ENCODE measurements at regions not wholly inside any gene's neighbourhood (a gene's known extent, or its start where the extent isn't known, plus 50 kb on each side); places are given as distances from the start of the nearest gene placed in this dataset.
"Not testable (repeated sequence)": the region's sequence is repeated elsewhere in the genome, so short reads cannot be mapped to it uniquely, and the experiment has no call there.

- no peak for DNase-seq
Measured at GRCh38 chr12:46667551-46667950, 158.2 kb downstream of the SLC38A4 start.

- DNase-seq: no peak
Measured at GRCh38 chr12:46664761-46665287, 161.0 kb downstream of the SLC38A4 start.

- DNase-seq: no peak
Measured at GRCh38 chr12:46663318-46663717, 162.5 kb downstream of the SLC38A4 start.

- DNase-seq: no peak
Measured at GRCh38 chr12:46661110-46661845, 164.5 kb downstream of the SLC38A4 start.

- no peak for DNase-seq
Measured at GRCh38 chr12:46660719-46661109, 165.1 kb downstream of the SLC38A4 start.

- DNase-seq: no peak
Measured at GRCh38 chr12:46660276-46660675, 165.5 kb downstream of the SLC38A4 start.

GRCh38 chr12:46659824-46660223 is 166.0 kb downstream of the SLC38A4 start:
- DNase-seq: no peak

DNA sequence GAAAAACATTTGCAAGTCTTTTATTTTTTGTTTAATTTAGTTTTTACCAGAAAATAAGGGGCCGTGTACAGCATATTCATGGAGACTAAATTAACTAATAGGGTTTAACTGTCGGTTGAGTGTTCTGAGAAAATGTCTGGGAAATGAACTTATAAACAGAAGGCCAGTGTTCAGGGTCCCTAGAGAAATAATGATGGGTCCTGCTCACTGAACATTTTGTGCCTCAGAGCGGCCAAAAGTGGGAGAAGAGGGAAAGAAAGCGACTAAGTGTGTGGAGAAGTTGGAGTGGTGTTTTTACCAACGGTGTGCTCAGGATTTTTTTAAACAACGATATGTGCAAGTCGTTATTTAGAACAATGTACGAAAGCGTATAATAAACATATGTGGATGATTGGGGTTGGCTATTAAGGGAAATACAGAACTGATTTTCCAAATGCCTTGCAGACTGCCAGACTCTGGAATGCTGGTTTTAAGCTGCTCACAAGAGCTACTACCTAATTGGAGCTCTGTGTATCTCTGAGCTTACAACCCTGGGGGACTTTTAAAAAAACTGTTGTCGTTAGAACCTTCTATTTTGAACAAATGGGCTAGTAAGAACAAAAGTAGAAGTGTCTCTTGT is 166.7 kb downstream of the SLC38A4 start:
- no peak for DNase-seq

DNA sequence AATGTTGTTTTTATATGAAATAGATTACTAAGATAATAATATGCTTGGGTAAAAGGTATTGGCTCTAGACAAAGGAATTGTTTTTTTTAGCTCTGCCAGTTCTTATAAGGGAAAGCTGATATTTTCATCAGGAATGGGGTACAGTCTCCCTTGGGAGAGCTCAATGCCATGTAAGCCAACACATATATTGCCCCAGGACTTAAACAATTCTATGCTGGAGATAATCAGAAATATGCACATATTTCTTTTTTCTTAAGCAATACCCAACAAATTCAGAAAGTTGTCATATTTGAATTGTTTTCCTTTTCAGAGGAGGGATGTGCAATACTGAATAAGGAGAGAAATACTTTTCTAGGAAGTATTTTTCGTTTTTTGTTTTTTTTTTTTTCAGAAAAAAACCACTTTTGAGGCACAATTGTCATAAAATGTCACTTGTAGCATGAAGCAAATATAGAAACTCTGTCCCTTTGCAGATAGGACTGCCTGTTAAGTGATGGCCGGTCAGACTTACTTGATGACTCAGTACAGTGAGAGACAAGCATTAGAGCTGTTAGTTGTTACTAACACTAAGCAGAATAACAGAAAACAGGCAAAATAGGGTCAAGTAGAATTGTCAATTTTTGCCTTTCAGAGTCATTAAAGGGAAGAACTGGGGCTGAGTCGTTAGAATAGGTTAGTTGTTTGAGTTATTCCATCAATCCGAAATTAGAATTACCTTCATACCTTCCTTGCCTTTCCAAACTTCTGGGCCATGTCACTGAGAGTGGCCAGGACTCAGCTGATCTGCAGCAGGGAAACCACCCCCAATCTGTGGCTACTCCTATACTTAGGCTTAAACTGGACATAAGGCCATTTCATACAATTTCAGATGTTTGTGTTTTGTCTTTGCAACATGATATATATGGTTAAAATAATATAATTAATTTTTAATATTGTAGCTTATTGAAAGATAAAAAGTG is 168.1 kb downstream of the SLC38A4 start:
- DNase-seq: no peak

- not testable (repeated sequence) for DNase-seq
Measured at GRCh38 chr12:46655984-46656383, 169.8 kb downstream of the SLC38A4 start.

GRCh38 chr12:46653311-46653710 is 172.5 kb downstream of the SLC38A4 start:
- DNase-seq: no peak

GRCh38 chr12:46652692-46653091 is 173.1 kb downstream of the SLC38A4 start:
- no peak for DNase-seq

GRCh38 chr12:46650688-46651087 is 175.1 kb downstream of the SLC38A4 start:
- DNase-seq: no peak

DNA sequence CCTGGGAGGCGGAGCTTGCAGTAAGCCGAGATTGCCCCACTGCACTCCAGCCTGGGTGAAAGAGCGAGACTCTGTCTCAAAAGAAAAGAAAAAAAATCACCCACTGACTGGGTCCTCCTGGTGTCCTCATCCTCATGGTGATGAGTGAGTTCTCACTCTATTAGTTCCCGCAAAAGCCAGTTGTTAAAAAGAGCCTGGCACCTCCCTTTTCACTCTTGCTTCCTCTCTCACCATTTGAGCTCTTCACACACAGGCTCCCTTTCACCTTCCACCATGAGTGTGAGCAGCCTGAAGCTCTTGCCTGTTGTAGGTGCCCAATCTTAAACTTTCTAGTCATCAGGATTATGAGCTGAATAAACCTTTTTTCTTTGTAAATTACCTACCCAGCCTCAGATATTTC is 176.4 kb downstream of the SLC38A4 start:
- DNase-seq: no peak

GRCh38 chr12:46647034-46647433 is 178.8 kb downstream of the SLC38A4 start:
- no peak for DNase-seq

- DNase-seq: not testable (repeated sequence)
Measured at GRCh38 chr12:46641649-46642048, 184.1 kb downstream of the SLC38A4 start.

GRCh38 chr12:46635818-46636217 is 190.0 kb downstream of the SLC38A4 start:
- no peak for DNase-seq

GRCh38 chr12:46629331-46630229 is 196.2 kb downstream of the SLC38A4 start:
- DNase-seq: no peak

DNA sequence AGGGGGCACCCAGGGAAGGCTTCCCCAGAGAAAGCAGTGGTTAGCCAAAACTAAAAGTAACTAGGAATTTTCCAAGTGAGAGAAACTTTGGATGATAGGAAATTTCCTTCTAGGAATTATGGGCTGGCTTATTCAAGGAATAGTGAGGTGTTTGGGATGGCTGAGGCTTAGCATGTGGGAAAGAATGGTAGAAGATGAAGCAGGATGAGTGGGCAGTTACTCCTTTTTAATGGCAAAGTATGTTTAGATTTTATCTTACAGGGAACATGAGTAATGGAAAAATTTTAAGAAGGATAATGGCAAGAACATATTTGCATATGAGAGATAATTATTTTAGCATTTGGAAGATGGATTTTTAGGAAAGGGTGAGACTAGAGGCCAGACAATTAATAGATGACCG is 197.6 kb downstream of the SLC38A4 start:
- no peak for DNase-seq

DNA sequence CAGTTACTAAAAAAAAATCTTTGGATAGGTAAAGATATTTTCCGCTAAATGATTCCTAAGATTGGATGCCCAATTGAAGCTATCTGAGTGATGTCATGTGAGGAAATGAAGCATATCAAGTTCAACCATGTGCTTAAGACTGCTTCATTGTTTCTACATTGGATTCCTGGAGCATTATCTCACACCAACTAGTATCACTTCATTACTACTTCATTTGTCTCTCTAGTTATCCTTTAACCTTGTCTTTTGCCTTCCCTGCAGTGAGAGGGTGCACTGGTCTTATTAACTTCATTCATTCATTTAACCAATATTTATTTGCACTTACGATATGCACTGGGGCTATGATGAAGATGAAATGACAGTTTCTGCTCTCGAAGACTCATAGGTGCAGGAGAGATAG is 198.1 kb downstream of the SLC38A4 start:
- DNase-seq: no peak

GRCh38 chr12:46619474-46619873 is 206.3 kb downstream of the SLC38A4 start:
- DNase-seq: not testable (repeated sequence)

GRCh38 chr12:46617737-46618136 is 208.1 kb downstream of the SLC38A4 start:
- not testable (repeated sequence) for DNase-seq

Data from activated T-cell treated with anti-CD3 and anti-CD28 coated beads for 4 hours (primary cell).